ENCODE measurements at regions not wholly inside any gene's neighbourhood (a gene's known extent, or its start where the extent isn't known, plus 50 kb on each side); places are given as distances from the start of the nearest gene placed in this dataset.

- no peak for DNase-seq (ENCODE audit: low spot score)
- TF ChIP-seq, protein P1, sequence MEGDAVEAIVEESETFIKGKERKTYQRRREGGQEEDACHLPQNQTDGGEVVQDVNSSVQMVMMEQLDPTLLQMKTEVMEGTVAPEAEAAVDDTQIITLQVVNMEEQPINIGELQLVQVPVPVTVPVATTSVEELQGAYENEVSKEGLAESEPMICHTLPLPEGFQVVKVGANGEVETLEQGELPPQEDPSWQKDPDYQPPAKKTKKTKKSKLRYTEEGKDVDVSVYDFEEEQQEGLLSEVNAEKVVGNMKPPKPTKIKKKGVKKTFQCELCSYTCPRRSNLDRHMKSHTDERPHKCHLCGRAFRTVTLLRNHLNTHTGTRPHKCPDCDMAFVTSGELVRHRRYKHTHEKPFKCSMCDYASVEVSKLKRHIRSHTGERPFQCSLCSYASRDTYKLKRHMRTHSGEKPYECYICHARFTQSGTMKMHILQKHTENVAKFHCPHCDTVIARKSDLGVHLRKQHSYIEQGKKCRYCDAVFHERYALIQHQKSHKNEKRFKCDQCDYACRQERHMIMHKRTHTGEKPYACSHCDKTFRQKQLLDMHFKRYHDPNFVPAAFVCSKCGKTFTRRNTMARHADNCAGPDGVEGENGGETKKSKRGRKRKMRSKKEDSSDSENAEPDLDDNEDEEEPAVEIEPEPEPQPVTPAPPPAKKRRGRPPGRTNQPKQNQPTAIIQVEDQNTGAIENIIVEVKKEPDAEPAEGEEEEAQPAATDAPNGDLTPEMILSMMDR (IDR thresholded peaks at IDR 0.05; ENCODE audit: extremely low read depth, missing control alignments): no peak
These were observed 234.7 kb downstream of the NR2F1-AS1 start for GRCh38 chr5:93346301-93346700.

- DNase-seq (ENCODE audit: low spot score): no peak
- TF ChIP-seq, protein P1 (IDR thresholded peaks at IDR 0.05; ENCODE audit: extremely low read depth, missing control alignments): no peak
These were observed 237.4 kb downstream of the NR2F1-AS1 start for GRCh38 chr5:93343570-93343969.

DNA sequence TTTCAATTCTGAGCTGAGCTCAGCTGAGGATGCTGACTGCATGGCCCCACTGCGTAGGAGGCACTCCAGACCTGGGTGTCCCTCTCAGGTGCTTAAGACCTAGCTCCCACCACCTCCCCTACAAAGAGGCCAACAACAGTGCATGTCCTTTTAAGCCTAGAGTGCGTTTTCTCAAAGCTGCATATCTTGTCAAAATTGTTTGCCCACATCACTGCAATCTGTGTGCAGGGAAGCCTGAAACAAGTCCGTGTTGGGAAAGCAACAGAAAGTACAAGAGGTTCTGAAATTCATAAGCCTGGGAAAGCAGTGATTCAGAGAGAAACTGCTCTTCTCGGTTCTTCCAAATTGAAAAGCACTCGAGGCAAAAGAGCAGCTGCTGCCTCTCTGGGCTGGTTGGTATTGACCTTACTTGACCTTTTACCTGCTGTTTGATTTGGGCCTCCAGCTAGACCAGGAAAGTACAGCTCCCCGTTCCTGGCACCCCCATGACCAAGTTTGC is 238.4 kb downstream of the NR2F1-AS1 start:
- TF ChIP-seq, protein P1 (IDR thresholded peaks at IDR 0.05; ENCODE audit: extremely low read depth, missing control alignments): no peak
- peak; percentile 51 for DNase-seq (ENCODE audit: low spot score)

- TF ChIP-seq, protein P1 (IDR thresholded peaks at IDR 0.05; ENCODE audit: extremely low read depth, missing control alignments): no peak
- no peak for DNase-seq (ENCODE audit: low spot score)
These were observed 240.1 kb downstream of the NR2F1-AS1 start for GRCh38 chr5:93340881-93341280.

DNA sequence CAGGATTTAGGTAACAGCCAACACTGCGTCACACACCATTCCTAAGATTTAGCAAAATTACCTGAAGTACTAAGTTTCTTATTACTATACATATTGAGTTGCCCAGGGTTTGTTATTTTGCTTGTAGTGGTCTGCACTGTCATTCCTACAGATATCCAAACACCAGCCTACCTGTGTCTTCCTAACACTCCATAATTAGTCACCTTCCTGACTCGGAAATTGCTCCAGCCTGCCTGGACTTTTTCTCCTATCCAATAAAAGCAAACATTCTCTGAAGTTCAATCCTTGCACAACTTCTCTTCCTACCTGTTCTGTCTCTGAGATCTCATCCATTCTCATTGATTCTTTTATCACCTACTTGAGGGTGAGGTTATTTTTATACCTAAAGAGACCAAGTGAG is 243.9 kb downstream of the NR2F1-AS1 start:
- TF ChIP-seq, protein P1 (IDR thresholded peaks at IDR 0.05; ENCODE audit: extremely low read depth, missing control alignments): no peak
- no peak for DNase-seq (ENCODE audit: low spot score)

GRCh38 chr5:93336330-93337110 is 244.5 kb downstream of the NR2F1-AS1 start:
- TF ChIP-seq, protein P1 (IDR thresholded peaks at IDR 0.05; ENCODE audit: extremely low read depth, missing control alignments): no peak

DNA sequence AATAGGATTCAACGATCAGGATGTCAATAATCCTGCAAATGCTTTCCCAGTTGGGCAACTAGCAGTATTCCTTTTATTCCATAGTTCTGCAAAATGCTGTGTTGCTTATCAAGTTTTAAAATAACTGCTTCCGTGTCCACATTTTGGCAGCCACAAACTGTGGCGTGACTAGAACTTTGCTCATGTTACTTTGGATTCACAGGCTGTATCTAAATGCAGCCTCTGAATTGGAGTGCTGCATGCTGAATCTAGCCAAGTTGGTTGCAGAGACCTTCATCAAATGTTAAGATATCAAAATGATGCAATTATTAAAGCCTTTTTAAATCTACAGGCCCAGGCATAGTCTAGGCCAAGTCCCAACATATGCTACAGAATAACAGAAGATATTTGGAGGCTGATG is 249.2 kb downstream of the NR2F1-AS1 start:
- no peak for DNase-seq (ENCODE audit: low spot score)
- TF ChIP-seq, protein P1 (IDR thresholded peaks at IDR 0.05; ENCODE audit: extremely low read depth, missing control alignments): no peak

More at GRCh38 chr5:93336330-93337110, 244.5 kb downstream of the NR2F1-AS1 start:
- DNase-seq (ENCODE audit: low spot score): no peak

Data from GM20000 (cell line).